ENCODE measurements at regions not wholly inside any gene's neighbourhood (a gene's known extent, or its start where the extent isn't known, plus 50 kb on each side); places are given as distances from the start of the nearest gene placed in this dataset.

DNA sequence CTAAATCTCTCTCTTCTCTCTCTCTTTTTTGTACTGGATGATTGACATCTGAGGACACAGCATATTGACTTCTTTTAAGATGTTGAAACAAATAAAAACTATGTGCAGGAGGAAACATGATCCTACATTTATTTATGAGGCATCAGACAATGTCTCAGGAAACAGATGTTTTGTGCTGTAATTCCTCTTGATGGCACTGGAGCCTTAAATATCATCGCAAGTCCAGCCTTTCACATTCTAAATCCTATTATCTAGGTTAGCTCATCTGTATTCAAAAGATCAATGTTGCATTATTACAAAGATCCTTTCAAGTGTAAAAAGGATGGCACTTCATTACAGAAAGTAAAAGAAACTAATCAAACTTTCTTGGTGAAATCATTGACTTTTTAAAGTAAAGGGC, 63.9 kb downstream of the MAT2B start:
- ATAC-seq (no peak), DNase-seq (no peak)
- H3K27ac Mint-ChIP-seq, result no peak overlapping the region
- 11% methylated on average over 1 of the region's 1 CpG for WGBS (ENCODE audit: insufficient coverage)
- no peak overlapping the region for H3K4me3 ChIP-seq (ENCODE audit: low read length)
- H3K36me3 ChIP-seq (ENCODE audit: control insufficient read depth, insufficient read depth, low read length), result no peaks in the 10 kb centered on the region
- no peaks in the 10 kb centered on the region for H3K9me3 Mint-ChIP-seq
- intact Hi-C loops (cut with micrococcal nuclease), result loop anchor here (5.0 kb wide), 1 partner anchor 1643 kb away; no protein-coding TSS in a partner anchor
- H3K27me3 Mint-ChIP-seq (ENCODE audit: low read depth in 2 of 2), result peaks cover 49 to 73% of the 10 kb centered on the region in 2 donors
- H3K4me1 ChIP-seq (ENCODE audit: control insufficient read depth, insufficient read depth, low read length), result peaks cover 15% of the 10 kb centered on the region
- H3K27me3 ChIP-seq (ENCODE audit: control insufficient read depth, insufficient read depth, low read length), result peaks cover 12% of the 10 kb centered on the region
- H3K9me3 ChIP-seq (ENCODE audit: control insufficient read depth, insufficient read depth, low read length), result no peaks in the 10 kb centered on the region
- peaks cover 18% of the 10 kb centered on the region in 2 donors for H3K4me1 Mint-ChIP-seq
- TF ChIP-seq, protein P1, sequence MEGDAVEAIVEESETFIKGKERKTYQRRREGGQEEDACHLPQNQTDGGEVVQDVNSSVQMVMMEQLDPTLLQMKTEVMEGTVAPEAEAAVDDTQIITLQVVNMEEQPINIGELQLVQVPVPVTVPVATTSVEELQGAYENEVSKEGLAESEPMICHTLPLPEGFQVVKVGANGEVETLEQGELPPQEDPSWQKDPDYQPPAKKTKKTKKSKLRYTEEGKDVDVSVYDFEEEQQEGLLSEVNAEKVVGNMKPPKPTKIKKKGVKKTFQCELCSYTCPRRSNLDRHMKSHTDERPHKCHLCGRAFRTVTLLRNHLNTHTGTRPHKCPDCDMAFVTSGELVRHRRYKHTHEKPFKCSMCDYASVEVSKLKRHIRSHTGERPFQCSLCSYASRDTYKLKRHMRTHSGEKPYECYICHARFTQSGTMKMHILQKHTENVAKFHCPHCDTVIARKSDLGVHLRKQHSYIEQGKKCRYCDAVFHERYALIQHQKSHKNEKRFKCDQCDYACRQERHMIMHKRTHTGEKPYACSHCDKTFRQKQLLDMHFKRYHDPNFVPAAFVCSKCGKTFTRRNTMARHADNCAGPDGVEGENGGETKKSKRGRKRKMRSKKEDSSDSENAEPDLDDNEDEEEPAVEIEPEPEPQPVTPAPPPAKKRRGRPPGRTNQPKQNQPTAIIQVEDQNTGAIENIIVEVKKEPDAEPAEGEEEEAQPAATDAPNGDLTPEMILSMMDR (IDR thresholded peaks at IDR 0.05), result no peak
- no peak overlapping the region for H3K27ac ChIP-seq (ENCODE audit: low read length)
- no peak overlapping the region for H3K4me3 Mint-ChIP-seq
- H3K36me3 Mint-ChIP-seq, result no peaks in the 10 kb centered on the region

- Histone ChIP-seq H3K9me3 (ENCODE audit: control insufficient read depth, insufficient read depth, low read length) (no peaks in the 10 kb centered on the region), H3K27ac (ENCODE audit: low read length) (no peak overlapping the region), H3K27me3 (ENCODE audit: control insufficient read depth, insufficient read depth, low read length) (no peaks in the 10 kb centered on the region), H3K36me3 (ENCODE audit: control insufficient read depth, insufficient read depth, low read length) (no peaks in the 10 kb centered on the region), H3K4me3 (ENCODE audit: low read length) (no peak overlapping the region), H3K4me1 (ENCODE audit: control insufficient read depth, insufficient read depth, low read length) (peaks cover under 1% of the 10 kb centered on the region)
- Mint-ChIP-seq H3K36me3 (no peaks in the 10 kb centered on the region), H3K27ac (no peak overlapping the region), H3K4me1 (peaks cover 0 to 2% of the 10 kb centered on the region in 2 donors), H3K27me3 (ENCODE audit: low read depth in 2 of 2) (peaks cover 27 to 60% of the 10 kb centered on the region in 2 donors), H3K9me3 (no peaks in the 10 kb centered on the region), H3K4me3 (no peak overlapping the region)
- intact Hi-C loops (cut with micrococcal nuclease), result no loop called here
- ATAC-seq (no peak), DNase-seq (no peak)
- 69% methylated on average over 3 of the region's 3 CpGs for WGBS (ENCODE audit: insufficient coverage)
- TF ChIP-seq, protein P1 (IDR thresholded peaks at IDR 0.05), result no peak
These were observed 66.3 kb downstream of the MAT2B start for GRCh38 chr5:163571744-163572143.

GRCh38 chr5:163574472-163575440, 69.3 kb downstream of the MAT2B start:
- DNase-seq (no peak), ATAC-seq (no peak)
- WGBS (ENCODE audit: insufficient coverage), result 100% methylated on average over 1 of the region's 5 CpGs
- Mint-ChIP-seq H3K36me3 (no peaks in the 10 kb centered on the region), H3K4me3 (no peak overlapping the region), H3K4me1 (no peaks in the 10 kb centered on the region), H3K27ac (no peak overlapping the region), H3K27me3 (ENCODE audit: low read depth in 2 of 2) (peaks cover 12 to 40% of the 10 kb centered on the region in 2 donors), H3K9me3 (no peaks in the 10 kb centered on the region)
- TF ChIP-seq, protein P1 (IDR thresholded peaks at IDR 0.05), result no peak
- no peaks in the 10 kb centered on the region for H3K9me3 ChIP-seq (ENCODE audit: control insufficient read depth, insufficient read depth, low read length)
- no peak overlapping the region for H3K27ac ChIP-seq (ENCODE audit: low read length)
- H3K4me3 ChIP-seq (ENCODE audit: low read length), result no peak overlapping the region
- H3K4me1 ChIP-seq (ENCODE audit: control insufficient read depth, insufficient read depth, low read length), result no peaks in the 10 kb centered on the region
- H3K36me3 ChIP-seq (ENCODE audit: control insufficient read depth, insufficient read depth, low read length), result no peaks in the 10 kb centered on the region
- no peaks in the 10 kb centered on the region for H3K27me3 ChIP-seq (ENCODE audit: control insufficient read depth, insufficient read depth, low read length)
- intact Hi-C loops (cut with micrococcal nuclease), result no loop called here

Data from natural killer cell (primary cell).